ENCODE measurements at regions not wholly inside any gene's neighbourhood (a gene's known extent, or its start where the extent isn't known, plus 50 kb on each side); places are given as distances from the start of the nearest gene placed in this dataset.
"Not testable (repeated sequence)": the region's sequence is repeated elsewhere in the genome, so short reads cannot be mapped to it uniquely, and the experiment has no call there.

DNA sequence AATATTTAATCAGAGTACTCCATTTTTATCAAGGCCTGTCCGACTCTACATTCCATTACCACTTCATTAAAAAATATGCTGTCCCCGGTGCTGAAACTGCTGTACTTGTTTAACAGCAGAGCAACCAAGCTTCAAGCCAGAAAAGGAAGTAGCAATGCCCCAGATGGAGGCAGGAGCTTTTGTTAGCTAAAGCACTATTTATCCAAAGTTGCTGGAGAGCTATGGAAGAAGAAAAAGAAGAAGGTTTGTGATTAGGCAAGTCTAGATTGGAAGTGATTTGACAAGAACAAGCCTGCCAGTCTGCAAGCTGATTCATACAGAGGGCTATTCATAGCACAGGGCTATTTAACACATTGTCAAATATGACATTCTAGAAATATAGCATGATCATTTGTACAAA lies 160.9 kb upstream of the SPTLC3 start:
- Histone ChIP-seq H3K9me3 (ENCODE audit: control insufficient read depth, low read depth, low read length) (no peaks in the 10 kb centered on the region), H3K27ac (ENCODE audit: low read length) (no peak overlapping the region), H3K4me3 (ENCODE audit: low read length) (no peak overlapping the region), H3K9ac (ENCODE audit: low read length) (no peak overlapping the region), H3K27me3 (ENCODE audit: control insufficient read depth, insufficient read depth, low read length) (no peaks in the 10 kb centered on the region), H3K4me1 (ENCODE audit: control insufficient read depth, low read depth, low read length) (no peaks in the 10 kb centered on the region), H3K36me3 (ENCODE audit: control insufficient read depth, low read depth, low read length) (no peaks in the 10 kb centered on the region)

DNA sequence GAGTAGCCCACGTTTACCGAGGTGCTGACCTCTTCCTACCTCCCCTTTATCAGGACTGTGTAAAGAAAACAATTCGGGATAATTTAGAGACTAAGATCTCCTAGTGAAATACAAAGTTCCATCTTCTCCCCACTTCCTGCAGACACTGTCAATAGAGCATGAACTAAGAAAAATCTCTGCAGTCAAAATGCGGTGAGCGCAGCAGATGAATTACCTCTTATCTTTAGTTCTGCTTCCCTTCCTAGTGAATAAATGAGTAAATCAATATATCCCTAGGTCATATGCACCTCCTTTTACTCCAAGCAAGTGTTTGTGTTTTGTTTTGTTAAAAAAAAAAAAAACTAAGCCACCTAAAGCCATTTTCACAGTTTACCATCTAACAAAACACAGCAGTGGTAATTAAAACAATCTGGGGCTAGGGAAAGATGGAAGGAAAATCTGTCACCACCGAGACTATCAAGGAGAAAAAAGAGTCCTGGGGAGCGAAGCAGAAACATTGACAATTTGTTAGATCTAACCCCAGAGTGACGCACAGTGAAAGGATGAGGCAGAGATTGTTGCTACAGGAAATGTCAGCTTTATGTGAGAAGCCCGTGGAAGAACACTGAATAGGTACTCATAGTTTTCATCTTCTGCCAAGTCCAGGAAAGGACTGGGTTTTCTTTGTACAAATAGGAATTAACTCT lies 159.4 kb upstream of the SPTLC3 start:
- Histone ChIP-seq H3K27ac (ENCODE audit: low read length) (no peak overlapping the region), H3K36me3 (ENCODE audit: control insufficient read depth, low read depth, low read length) (no peaks in the 10 kb centered on the region), H3K4me1 (ENCODE audit: control insufficient read depth, low read depth, low read length) (no peaks in the 10 kb centered on the region), H3K9ac (ENCODE audit: low read length) (no peak overlapping the region), H3K9me3 (ENCODE audit: control insufficient read depth, low read depth, low read length) (no peaks in the 10 kb centered on the region), H3K4me3 (ENCODE audit: low read length) (no peak overlapping the region), H3K27me3 (ENCODE audit: control insufficient read depth, insufficient read depth, low read length) (no peaks in the 10 kb centered on the region)

DNA sequence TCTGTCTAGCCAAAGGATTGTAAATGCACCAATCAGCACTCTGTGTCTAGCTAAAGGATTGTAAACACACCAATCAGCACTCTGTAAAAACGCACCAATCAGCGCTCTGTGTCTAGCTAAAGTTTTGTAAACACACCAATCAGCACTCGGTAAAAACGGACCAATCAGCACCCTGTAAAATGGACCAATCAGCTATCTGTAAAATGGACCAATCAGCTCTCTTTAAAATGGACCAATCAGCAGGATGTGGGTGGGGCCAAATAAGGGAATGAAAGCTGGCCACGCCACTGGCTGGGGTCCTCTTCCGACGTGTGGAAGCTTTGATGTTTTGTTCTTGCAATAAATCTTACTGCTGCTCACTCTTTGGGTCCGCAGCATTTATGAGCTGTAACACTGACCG lies 151.1 kb upstream of the SPTLC3 start:
- not testable (repeated sequence) for H3K9ac ChIP-seq (ENCODE audit: low read length); H3K9me3 ChIP-seq (ENCODE audit: control insufficient read depth, low read depth, low read length); H3K27ac ChIP-seq (ENCODE audit: low read length); H3K27me3 ChIP-seq (ENCODE audit: control insufficient read depth, insufficient read depth, low read length); H3K4me1 ChIP-seq (ENCODE audit: control insufficient read depth, low read depth, low read length); H3K36me3 ChIP-seq (ENCODE audit: control insufficient read depth, low read depth, low read length); H3K4me3 ChIP-seq (ENCODE audit: low read length)

DNA sequence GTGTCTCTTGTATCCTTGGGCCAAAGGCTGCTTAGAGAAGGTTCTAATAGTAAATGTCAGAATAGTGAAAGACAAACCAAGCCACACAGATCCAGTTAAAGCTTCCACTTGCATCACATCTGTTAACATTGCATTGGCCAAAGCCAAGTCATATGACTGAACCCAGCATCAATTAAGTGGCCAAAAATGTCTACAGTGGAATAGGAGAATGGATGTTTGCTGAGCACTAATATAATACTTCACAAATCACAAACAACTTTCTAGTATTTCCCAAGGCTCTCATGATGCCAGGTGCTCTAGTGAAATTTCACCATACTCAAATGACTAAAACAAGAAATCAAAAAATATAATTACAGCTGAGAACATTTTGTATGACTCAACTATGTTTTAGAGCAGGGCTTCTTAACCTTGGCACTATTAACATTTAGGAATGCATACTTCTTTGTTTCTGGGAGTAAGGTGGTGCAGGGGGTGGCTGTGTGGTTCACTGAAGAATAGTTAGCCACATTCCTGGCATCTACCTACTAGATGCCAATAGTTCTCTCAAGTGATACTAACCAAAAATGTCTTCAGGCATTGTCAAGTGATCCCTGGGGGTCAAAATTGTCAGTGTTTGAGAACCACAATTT lies 148.0 kb upstream of the SPTLC3 start:
- Histone ChIP-seq H3K36me3 (ENCODE audit: control insufficient read depth, low read depth, low read length) (no peaks in the 10 kb centered on the region), H3K27me3 (ENCODE audit: control insufficient read depth, insufficient read depth, low read length) (no peaks in the 10 kb centered on the region), H3K4me1 (ENCODE audit: control insufficient read depth, low read depth, low read length) (no peaks in the 10 kb centered on the region)

DNA sequence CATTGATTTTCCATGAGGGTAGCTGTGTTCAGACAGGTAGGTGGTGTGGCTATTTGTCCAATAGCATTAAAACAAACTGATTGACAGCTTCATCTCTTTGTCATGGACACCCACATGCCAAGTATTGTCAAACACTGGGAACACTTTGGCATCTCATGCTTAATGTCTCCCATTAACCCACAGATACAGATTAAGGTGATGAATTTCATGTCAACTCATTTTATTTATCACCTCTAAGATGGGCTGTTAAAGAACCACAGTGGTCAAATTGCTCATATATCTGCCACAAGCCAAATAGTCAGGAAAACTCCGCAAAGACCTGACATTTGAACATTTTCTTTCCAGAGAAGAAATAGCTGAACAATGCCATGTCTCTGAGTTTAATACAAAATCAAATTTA lies 139.1 kb upstream of the SPTLC3 start:
- Histone ChIP-seq H3K4me1 (ENCODE audit: control insufficient read depth, low read depth, low read length) (no peaks in the 10 kb centered on the region), H3K27ac (ENCODE audit: low read length) (no peak overlapping the region), H3K36me3 (ENCODE audit: control insufficient read depth, low read depth, low read length) (no peaks in the 10 kb centered on the region), H3K9ac (ENCODE audit: low read length) (no peak overlapping the region), H3K9me3 (ENCODE audit: control insufficient read depth, low read depth, low read length) (no peaks in the 10 kb centered on the region), H3K27me3 (ENCODE audit: control insufficient read depth, insufficient read depth, low read length) (no peaks in the 10 kb centered on the region), H3K4me3 (ENCODE audit: low read length) (no peak overlapping the region)

More for the DNA sequence above, 148.0 kb upstream of the SPTLC3 start:
- Histone ChIP-seq H3K9me3 (ENCODE audit: control insufficient read depth, low read depth, low read length) (no peaks in the 10 kb centered on the region), H3K27ac (ENCODE audit: low read length) (no peak overlapping the region), H3K9ac (ENCODE audit: low read length) (no peak overlapping the region), H3K4me3 (ENCODE audit: low read length) (no peak overlapping the region)

DNA sequence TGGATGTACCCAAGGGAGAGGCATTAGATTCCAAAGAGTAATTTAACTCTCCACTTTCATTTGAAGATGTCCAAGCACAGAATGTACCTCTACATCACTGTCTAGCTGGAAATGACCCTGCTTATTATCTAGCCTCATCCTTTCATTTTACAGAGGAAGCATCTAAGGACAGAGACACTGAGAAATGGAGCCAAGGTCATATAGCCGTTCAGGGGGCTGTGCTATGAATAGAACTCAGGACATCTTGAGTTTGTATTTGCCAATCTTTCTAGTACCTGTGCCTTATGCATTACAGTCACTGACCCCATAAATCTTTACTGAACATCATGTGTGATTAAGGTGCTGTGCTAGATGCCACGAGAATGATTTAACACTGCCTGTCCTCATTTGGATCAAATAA lies 138.2 kb upstream of the SPTLC3 start:
- Histone ChIP-seq H3K4me3 (ENCODE audit: low read length) (no peak overlapping the region), H3K27me3 (ENCODE audit: control insufficient read depth, insufficient read depth, low read length) (no peaks in the 10 kb centered on the region), H3K9ac (ENCODE audit: low read length) (no peak overlapping the region), H3K36me3 (ENCODE audit: control insufficient read depth, low read depth, low read length) (no peaks in the 10 kb centered on the region), H3K9me3 (ENCODE audit: control insufficient read depth, low read depth, low read length) (no peaks in the 10 kb centered on the region), H3K4me1 (ENCODE audit: control insufficient read depth, low read depth, low read length) (peaks cover 4% of the 10 kb centered on the region), H3K27ac (ENCODE audit: low read length) (no peak overlapping the region)

DNA sequence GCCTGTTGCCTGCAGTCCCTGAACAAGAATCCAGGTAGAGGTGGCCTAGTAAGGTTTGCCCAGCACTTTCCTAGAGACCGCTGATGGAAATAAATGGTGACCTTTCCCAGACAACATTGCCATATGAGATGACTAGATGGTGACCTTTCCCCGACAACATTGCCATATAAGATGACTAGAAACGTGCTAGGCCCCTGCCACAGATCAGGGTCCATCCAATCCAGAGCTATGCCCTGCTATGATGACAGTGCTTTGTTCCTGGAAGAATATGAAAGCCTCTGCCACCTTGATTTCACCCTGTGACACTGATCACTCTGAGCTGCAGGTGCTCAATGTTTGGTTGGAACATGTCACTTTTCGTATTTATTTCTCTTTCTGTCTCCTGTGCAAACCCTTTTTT lies 133.8 kb upstream of the SPTLC3 start:
- no peak overlapping the region for H3K27ac ChIP-seq (ENCODE audit: low read length)
- no peaks in the 10 kb centered on the region for H3K36me3 ChIP-seq (ENCODE audit: control insufficient read depth, low read depth, low read length)
- no peak overlapping the region for H3K9ac ChIP-seq (ENCODE audit: low read length)
- peaks cover 10% of the 10 kb centered on the region for H3K4me1 ChIP-seq (ENCODE audit: control insufficient read depth, low read depth, low read length)
- H3K9me3 ChIP-seq (ENCODE audit: control insufficient read depth, low read depth, low read length) = no peaks in the 10 kb centered on the region
- H3K27me3 ChIP-seq (ENCODE audit: control insufficient read depth, insufficient read depth, low read length) = no peaks in the 10 kb centered on the region
- no peak overlapping the region for H3K4me3 ChIP-seq (ENCODE audit: low read length)

DNA sequence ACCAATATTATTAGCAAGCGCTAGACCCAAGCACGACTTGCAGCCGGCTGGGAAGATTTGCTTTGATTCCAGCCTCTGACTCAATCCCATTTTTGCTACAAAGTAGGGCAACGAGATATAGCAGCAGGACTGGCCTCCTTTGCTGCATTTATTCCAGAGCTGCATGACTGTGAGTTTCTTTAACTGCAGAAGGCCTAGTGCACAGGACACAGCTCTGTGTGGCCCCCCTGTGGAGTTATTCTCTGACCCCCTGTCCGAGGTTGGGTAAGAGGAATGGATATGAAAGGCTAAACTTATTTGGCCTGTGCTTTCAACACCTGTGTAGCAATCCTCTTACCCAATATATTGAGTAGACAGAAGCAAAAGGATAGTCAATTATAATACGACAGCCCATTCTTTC lies 133.3 kb upstream of the SPTLC3 start:
- H3K36me3 ChIP-seq (ENCODE audit: control insufficient read depth, low read depth, low read length) = no peaks in the 10 kb centered on the region
- H3K9ac ChIP-seq (ENCODE audit: low read length) = no peak overlapping the region
- no peak overlapping the region for H3K27ac ChIP-seq (ENCODE audit: low read length)
- H3K4me1 ChIP-seq (ENCODE audit: control insufficient read depth, low read depth, low read length) = peaks cover 10% of the 10 kb centered on the region
- H3K27me3 ChIP-seq (ENCODE audit: control insufficient read depth, insufficient read depth, low read length) = no peaks in the 10 kb centered on the region
- H3K4me3 ChIP-seq (ENCODE audit: low read length) = no peak overlapping the region
- H3K9me3 ChIP-seq (ENCODE audit: control insufficient read depth, low read depth, low read length) = no peaks in the 10 kb centered on the region

DNA sequence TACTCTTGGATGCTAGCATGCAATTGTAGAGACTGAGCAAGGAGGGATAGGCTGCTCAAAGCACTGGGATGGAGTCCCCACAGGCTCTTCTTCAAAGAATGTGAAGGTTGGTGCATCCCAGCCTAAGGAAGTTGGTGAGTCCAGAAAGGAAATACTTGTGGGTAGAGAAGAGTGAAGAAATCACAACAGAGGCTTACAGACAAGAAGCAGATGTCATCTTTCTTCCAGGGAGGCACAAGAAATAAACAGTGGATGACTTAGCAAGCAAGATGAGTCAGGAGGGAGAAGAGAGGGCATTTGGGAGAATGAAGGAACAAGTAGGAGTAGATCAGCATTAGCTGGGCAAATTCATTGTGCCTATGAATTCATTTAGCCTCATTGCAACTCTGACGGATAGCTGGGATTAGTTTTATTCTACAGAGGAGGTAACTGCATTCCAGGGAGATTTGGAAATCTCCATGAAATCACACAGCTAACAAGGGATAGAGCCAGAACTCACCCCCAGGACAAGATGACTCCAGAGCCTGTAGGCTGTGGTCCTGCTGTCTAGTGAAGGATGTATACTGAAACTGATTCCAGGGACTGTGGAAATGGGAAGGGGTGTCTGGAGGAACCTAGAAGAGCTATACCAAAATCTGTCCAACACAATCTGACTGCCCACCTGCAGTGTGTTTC lies 125.8 kb upstream of the SPTLC3 start:
- H3K4me1 ChIP-seq (ENCODE audit: control insufficient read depth, low read depth, low read length) = no peaks in the 10 kb centered on the region
- no peak overlapping the region for H3K9ac ChIP-seq (ENCODE audit: low read length)
- no peaks in the 10 kb centered on the region for H3K27me3 ChIP-seq (ENCODE audit: control insufficient read depth, insufficient read depth, low read length)
- no peaks in the 10 kb centered on the region for H3K9me3 ChIP-seq (ENCODE audit: control insufficient read depth, low read depth, low read length)
- H3K36me3 ChIP-seq (ENCODE audit: control insufficient read depth, low read depth, low read length) = no peaks in the 10 kb centered on the region
- no peak overlapping the region for H3K27ac ChIP-seq (ENCODE audit: low read length)
- no peak overlapping the region for H3K4me3 ChIP-seq (ENCODE audit: low read length)

DNA sequence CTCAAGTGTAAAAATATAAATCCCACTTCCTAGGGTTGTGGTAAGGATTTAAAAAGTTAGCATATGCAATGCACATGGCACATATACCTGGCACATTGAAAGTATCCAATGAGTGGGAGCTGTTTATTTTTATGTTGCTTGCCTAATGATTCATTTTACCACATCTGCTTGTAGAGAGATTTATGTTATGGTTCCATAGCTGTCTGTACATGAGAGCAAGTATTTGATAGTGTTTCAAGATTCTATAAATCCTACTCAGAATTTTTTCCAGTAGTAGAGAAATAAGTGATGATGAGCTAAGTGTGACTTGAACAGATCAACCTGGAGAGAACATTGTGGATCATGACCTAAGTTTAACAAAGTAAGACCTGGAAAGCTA lies 125.3 kb upstream of the SPTLC3 start:
- no peak overlapping the region for H3K27ac ChIP-seq (ENCODE audit: low read length)
- no peaks in the 10 kb centered on the region for H3K27me3 ChIP-seq (ENCODE audit: control insufficient read depth, insufficient read depth, low read length)
- no peak overlapping the region for H3K9ac ChIP-seq (ENCODE audit: low read length)
- no peaks in the 10 kb centered on the region for H3K9me3 ChIP-seq (ENCODE audit: control insufficient read depth, low read depth, low read length)
- H3K36me3 ChIP-seq (ENCODE audit: control insufficient read depth, low read depth, low read length) = no peaks in the 10 kb centered on the region
- H3K4me3 ChIP-seq (ENCODE audit: low read length) = no peak overlapping the region
- H3K4me1 ChIP-seq (ENCODE audit: control insufficient read depth, low read depth, low read length) = no peaks in the 10 kb centered on the region

DNA sequence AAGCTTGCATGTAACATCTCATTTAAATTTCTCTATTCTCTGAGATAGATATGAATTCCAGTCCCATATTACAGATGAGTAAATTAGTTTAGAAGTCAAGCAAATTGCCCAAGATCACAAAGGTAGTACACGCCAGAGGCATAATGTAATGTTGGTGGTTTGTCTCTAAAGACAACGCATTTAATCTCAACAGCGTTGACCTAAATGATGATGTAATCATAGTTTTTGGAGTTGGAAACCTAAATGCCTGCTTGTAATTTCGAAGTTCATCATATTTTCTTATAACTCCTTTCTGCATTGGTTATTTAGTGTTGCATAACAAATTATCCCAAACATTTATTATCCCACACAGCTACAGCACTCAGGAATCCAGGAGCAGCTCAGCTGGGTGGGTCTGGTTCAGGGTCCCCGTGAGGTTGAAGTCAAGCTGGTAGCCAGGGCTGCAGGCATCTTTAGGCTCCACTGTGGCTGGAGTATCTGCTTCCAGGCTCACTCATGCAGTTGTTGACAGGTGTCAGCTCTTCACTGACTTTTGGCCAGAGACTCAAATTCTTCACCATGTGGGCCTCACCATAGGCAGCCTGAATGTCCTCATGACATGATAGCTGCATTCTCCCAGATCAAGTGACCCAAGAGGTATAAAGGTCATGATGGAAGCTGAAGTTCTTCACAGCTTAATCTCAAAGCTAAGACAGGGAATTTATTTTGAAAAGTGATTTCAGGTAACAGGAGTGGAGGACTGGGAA lies 122.0 kb upstream of the SPTLC3 start:
- Histone ChIP-seq H3K9ac (ENCODE audit: low read length) (no peak overlapping the region), H3K36me3 (ENCODE audit: control insufficient read depth, low read depth, low read length) (no peaks in the 10 kb centered on the region), H3K4me3 (ENCODE audit: low read length) (no peak overlapping the region), H3K9me3 (ENCODE audit: control insufficient read depth, low read depth, low read length) (no peaks in the 10 kb centered on the region), H3K27me3 (ENCODE audit: control insufficient read depth, insufficient read depth, low read length) (no peaks in the 10 kb centered on the region), H3K4me1 (ENCODE audit: control insufficient read depth, low read depth, low read length) (no peaks in the 10 kb centered on the region), H3K27ac (ENCODE audit: low read length) (no peak overlapping the region)
